Mesendoderm (in vitro differentiated cells): ENCODE measurements at regions not wholly inside any gene's neighbourhood (a gene's known extent, or its start where the extent isn't known, plus 50 kb on each side); places are given as distances from the start of the nearest gene placed in this dataset.
"Not testable (repeated sequence)": the region's sequence is repeated elsewhere in the genome, so short reads cannot be mapped to it uniquely, and the experiment has no call there.

Source experiments
- DNase-seq: peaks from one replicate; pipeline ENCODE4 v3.0.0; 2013
- H2AK5ac ChIP-seq: 2 replicates; pipeline ENCODE4 v1.6.1; 2013; ENCODE audit warnings: low read length, inconsistent platforms
- H2BK120ac ChIP-seq: 2 replicates; pipeline ENCODE4 v1.6.1; 2013; ENCODE audit warnings: low read depth, mild to moderate bottlenecking, low read length, moderate library complexity, mixed read lengths
- H2BK15ac ChIP-seq: replicated peaks from 2 replicates; pipeline ENCODE4 v1.6.1; 2013; ENCODE audit warnings: low read depth, mild to moderate bottlenecking, moderate library complexity
- H2BK5ac ChIP-seq: 2 replicates; pipeline ENCODE4 v1.6.1; 2013; ENCODE audit warnings: low read length, inconsistent platforms
- H3K18ac ChIP-seq: 2 replicates; pipeline ENCODE4 v1.6.1; 2013; ENCODE audit warnings: mild to moderate bottlenecking, low read length, mixed read lengths
- H3K23ac ChIP-seq: one replicate; pipeline ENCODE4 v1.6.1; 2013; ENCODE audit warnings: low read length
- H3K27ac ChIP-seq: 2 replicates; pipeline ENCODE4 v1.5.1; 2013; ENCODE audit warnings: low read depth, mild to moderate bottlenecking, inconsistent platforms, low read length, moderate library complexity
- H3K27me3 ChIP-seq: 2 replicates; pipeline ENCODE4 v1.6.1; 2013; ENCODE audit warnings: low read length, control low read depth, mild to moderate bottlenecking, inconsistent platforms; ENCODE audit not compliant: insufficient read depth, poor library complexity
- H3K36me3 ChIP-seq: 2 replicates; pipeline ENCODE4 v1.6.1; 2013; ENCODE audit warnings: low read length, inconsistent platforms; ENCODE audit not compliant: control insufficient read depth, insufficient read depth
- H3K4ac ChIP-seq: one replicate; pipeline ENCODE4 v1.6.1; 2013; ENCODE audit warnings: low read depth, mild to moderate bottlenecking, low read length, moderate library complexity
- H3K4me1 ChIP-seq: 2 replicates; pipeline ENCODE4 v1.6.1; 2013; ENCODE audit warnings: low read depth, low read length, inconsistent platforms; ENCODE audit not compliant: control insufficient read depth
- H3K4me2 ChIP-seq: 2 replicates; pipeline ENCODE4 v1.6.1; 2013; ENCODE audit warnings: low read length
- H3K4me3 ChIP-seq: 2 replicates; pipeline ENCODE4 v1.5.1; 2013; ENCODE audit warnings: mild to moderate bottlenecking, low read length
- H3K56ac ChIP-seq: one replicate; pipeline ENCODE4 v1.6.1; 2013; ENCODE audit warnings: low read length
- H3K79me1 ChIP-seq: 2 replicates; pipeline ENCODE4 v1.6.1; 2013; ENCODE audit warnings: low read length, inconsistent platforms
- H3K79me2 ChIP-seq: 2 replicates; pipeline ENCODE4 v1.6.1; 2013; ENCODE audit warnings: mild to moderate bottlenecking, low read length; ENCODE audit not compliant: control insufficient read depth, insufficient read depth
- H3K9ac ChIP-seq: 2 replicates; pipeline ENCODE4 v1.6.1; 2013; ENCODE audit warnings: low read length, inconsistent platforms
- H4K5ac ChIP-seq: one replicate; pipeline ENCODE4 v1.6.1; 2013; ENCODE audit warnings: low read length
- H4K8ac ChIP-seq: one replicate; pipeline ENCODE4 v1.6.1; 2013; ENCODE audit warnings: low read depth, mild to moderate bottlenecking, control low read depth, low read length, moderate library complexity
- WGBS: extraction: QIAGEN DNeasy Blood & Tissue Kit; methylation state at CpG from one replicate; pipeline ENCODE4 v1.1.7; 2013; ENCODE audit warnings: low lambda C conversion rate, missing lambda C conversion rate; ENCODE audit not compliant: insufficient coverage; ENCODE audit errors: extremely low coverage; 5-methylcytosine and 5-hydroxymethylcytosine counted together

- H2BK120ac ChIP-seq: no peak overlapping the region
- peak overlapping the region; percentile 66 for H3K4me3 ChIP-seq
- H3K4me1 ChIP-seq: no peaks in the 10 kb centered on the region
- peaks cover 2% of the 10 kb centered on the region for H3K79me2 ChIP-seq
- peak overlapping the region; percentile 38 for H3K4me2 ChIP-seq
- peak; percentile 91 for DNase-seq
- peak overlapping the region; percentile 90 for H3K56ac ChIP-seq
- no peak overlapping the region for H3K4ac ChIP-seq
- H4K8ac ChIP-seq: no peak overlapping the region
- H3K27ac ChIP-seq: peak overlapping the region; percentile 94
- H3K9ac ChIP-seq: peak overlapping the region; percentile 79
- peak overlapping the region; percentile 78 for H2BK5ac ChIP-seq
- H2BK15ac ChIP-seq: no peak overlapping the region
- H4K5ac ChIP-seq: no peak overlapping the region
- H3K23ac ChIP-seq: no peak overlapping the region
- H2AK5ac ChIP-seq: no peak overlapping the region
- H3K27me3 ChIP-seq: no peaks in the 10 kb centered on the region
- H3K36me3 ChIP-seq: no peaks in the 10 kb centered on the region
- H3K79me1 ChIP-seq: no peaks in the 10 kb centered on the region
- no CpG with 5 or more reads among the region's 20 CpGs for WGBS
- peak overlapping the region; percentile 95 for H3K18ac ChIP-seq
These were observed 190.5 kb downstream of the RRAGB start for GRCh38 chrX:55907968-55908607.

GRCh38 chrX:55908661-55909212 is 191.2 kb downstream of the RRAGB start:
- Histone ChIP-seq H3K23ac (no peak overlapping the region), H4K8ac (no peak overlapping the region), H3K18ac (peak overlapping the region; percentile 95), H2BK5ac (peak overlapping the region; percentile 76), H3K9ac (peak overlapping the region; percentile 79), H3K4ac (peak overlapping the region; percentile 18), H3K27me3 (no peaks in the 10 kb centered on the region), H3K4me2 (peak overlapping the region; percentile 52), H3K36me3 (no peaks in the 10 kb centered on the region), H3K56ac (peak overlapping the region; percentile 90), H3K79me1 (no peaks in the 10 kb centered on the region), H2BK15ac (no peak overlapping the region), H3K79me2 (peaks cover 2% of the 10 kb centered on the region), H2AK5ac (no peak overlapping the region), H3K4me3 (peak overlapping the region; percentile 66), H2BK120ac (no peak overlapping the region), H4K5ac (no peak overlapping the region), H3K27ac (peak overlapping the region; percentile 94), H3K4me1 (no peaks in the 10 kb centered on the region)
- peak; percentile 77 for DNase-seq
- no CpG with 5 or more reads among the region's 19 CpGs for WGBS

- Histone ChIP-seq H4K5ac (no peak overlapping the region), H3K9ac (no peak overlapping the region), H2BK15ac (no peak overlapping the region), H3K56ac (no peak overlapping the region), H3K79me2 (no peaks in the 10 kb centered on the region), H3K4me3 (no peak overlapping the region), H2BK5ac (no peak overlapping the region), H3K23ac (no peak overlapping the region), H2AK5ac (no peak overlapping the region), H3K4me1 (no peaks in the 10 kb centered on the region), H3K27me3 (no peaks in the 10 kb centered on the region), H3K4ac (no peak overlapping the region), H3K4me2 (no peak overlapping the region), H2BK120ac (no peak overlapping the region), H3K18ac (no peak overlapping the region), H3K36me3 (no peaks in the 10 kb centered on the region), H4K8ac (no peak overlapping the region), H3K27ac (no peak overlapping the region), H3K79me1 (no peaks in the 10 kb centered on the region)
- no peak for DNase-seq
- no CpG with 5 or more reads among the region's 12 CpGs for WGBS
These were observed 202.0 kb downstream of the RRAGB start for GRCh38 chrX:55919367-55920221.

- Histone ChIP-seq H3K36me3 (no peaks in the 10 kb centered on the region), H3K79me1 (no peaks in the 10 kb centered on the region), H3K4me3 (no peak overlapping the region), H3K9ac (no peak overlapping the region), H3K27me3 (no peaks in the 10 kb centered on the region), H3K4me1 (no peaks in the 10 kb centered on the region), H3K23ac (no peak overlapping the region), H3K27ac (no peak overlapping the region), H4K5ac (no peak overlapping the region), H2BK5ac (no peak overlapping the region), H2AK5ac (no peak overlapping the region), H3K79me2 (no peaks in the 10 kb centered on the region), H2BK15ac (no peak overlapping the region), H3K18ac (no peak overlapping the region), H2BK120ac (no peak overlapping the region), H4K8ac (no peak overlapping the region), H3K4me2 (no peak overlapping the region), H3K56ac (no peak overlapping the region), H3K4ac (no peak overlapping the region)
- no peak for DNase-seq
- WGBS: no CpG with 5 or more reads among the region's 6 CpGs
These were observed 207.0 kb downstream of the RRAGB start for GRCh38 chrX:55924574-55924973.

GRCh38 chrX:55928529-55928928 is 211.0 kb downstream of the RRAGB start:
- not testable (repeated sequence) for H2BK120ac ChIP-seq, H2BK5ac ChIP-seq, H3K23ac ChIP-seq, H3K4ac ChIP-seq, H4K8ac ChIP-seq, DNase-seq, H3K27me3 ChIP-seq, H3K4me2 ChIP-seq, H3K36me3 ChIP-seq, H3K9ac ChIP-seq, H3K79me2 ChIP-seq, H3K18ac ChIP-seq, H4K5ac ChIP-seq, H3K27ac ChIP-seq, H3K79me1 ChIP-seq, H2BK15ac ChIP-seq, H2AK5ac ChIP-seq, H3K4me1 ChIP-seq, H3K4me3 ChIP-seq, H3K56ac ChIP-seq
